Thyroid gland (tissue), 4 donors: ENCODE measurements at regions not wholly inside any gene's neighbourhood (a gene's known extent, or its start where the extent isn't known, plus 50 kb on each side); places are given as distances from the start of the nearest gene placed in this dataset.

Source experiments
- DNase-seq, 2 donors: peaks; one replicate each; pipeline ENCODE4 v3.0.0-alpha.2; 2019
- H3K27ac ChIP-seq, 3 donors: fragments of 200-600 bp; sonication (generic); 1 replicate in 2 of 3; 2 replicates in 1 of 3; pipeline ENCODE4 v1.5.1; 2016 to 2019; ENCODE audit warnings: mild to moderate bottlenecking in 1 of 3, moderate library complexity in 1 of 3
- H3K27me3 ChIP-seq: fragments of 200-600 bp; sonication (generic); one replicate; pipeline ENCODE4 v1.5.1; 2019
- H3K36me3 ChIP-seq, 2 donors: fragments of 200-600 bp; sonication (generic); one replicate each; pipeline ENCODE4 v1.5.1; 2016 to 2019
- H3K4me1 ChIP-seq, 2 donors: fragments of 200-600 bp; sonication (generic); one replicate each; pipeline ENCODE4 v1.5.1; 2017 to 2019
- H3K4me3 ChIP-seq, 3 donors: fragments of 200-600 bp; sonication (generic); replicated peaks in 1 of 3; 1 replicate in 2 of 3; 2 replicates in 1 of 3; pipeline ENCODE4 v1.5.1; 2016; ENCODE audit warnings: mild to moderate bottlenecking in 1 of 3
- H3K9me3 ChIP-seq: fragments of 200-600 bp; sonication (generic); one replicate; pipeline ENCODE4 v1.5.1; 2017
- CTCF ChIP-seq, 6 experiments: fragments of 200-600 bp in 3 of 6; fragments of 450-650 bp in 3 of 6; sonication (generic) in 3 of 6; IDR thresholded peaks; one replicate each; pipeline ENCODE4 v1.5.1; 2016 to 2019; ENCODE audit warnings: antibody characterized with exemption in 6 of 6, mild to moderate bottlenecking in 2 of 6, inconsistent platforms in 1 of 6, moderate library complexity in 1 of 6
- POLR2A ChIP-seq, 2 donors: fragments of 450-650 bp; IDR thresholded peaks; one replicate each; pipeline ENCODE4 v1.6.1; 2017; ENCODE audit warnings: antibody characterized with exemption in 2 of 2, mild to moderate bottlenecking in 2 of 2, moderate library complexity in 1 of 2
- WGBS, 2 donors: methylation state at CpG; one replicate each; pipeline ENCODE4 v1.1.5; 2017; 5-methylcytosine and 5-hydroxymethylcytosine counted together
- intact Hi-C: fragments of 100-400 bp; cut with DNase I; formaldehyde crosslinking; loops from one replicate; pipeline ENCODE4 v1.15.1; 2023

DNA sequence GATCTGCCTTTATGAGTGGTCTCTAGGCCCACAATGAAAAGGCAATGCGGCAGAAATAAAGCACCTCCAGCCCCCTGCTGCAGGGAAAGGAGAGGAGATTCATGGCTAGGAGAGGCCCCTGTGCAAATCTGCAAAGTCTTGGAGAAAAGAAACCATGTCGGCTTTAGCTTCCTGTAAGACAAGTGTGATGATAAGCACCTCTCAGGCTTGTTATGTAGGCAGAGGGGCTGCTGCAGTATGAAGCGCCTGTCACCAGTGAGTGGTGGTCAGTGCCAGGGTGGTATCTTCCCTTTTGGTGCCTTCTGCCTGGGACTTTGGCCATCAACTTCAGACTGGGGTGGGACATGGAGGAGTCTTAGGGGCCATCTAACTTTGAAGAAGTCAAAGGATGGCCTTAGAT, 59.2 kb upstream of the ARHGEF3 start:
- Histone ChIP-seq H3K4me3 (no peak overlapping the region), H3K27me3 (no peaks in the 10 kb centered on the region), H3K4me1 (peaks cover 10 to 11% of the 10 kb centered on the region in 2 donors), H3K9me3 (no peaks in the 10 kb centered on the region), H3K36me3 (no peaks in the 10 kb centered on the region), H3K27ac (no peak overlapping the region)
- no peak for DNase-seq
- intact Hi-C loops: no loop called here
- 83 to 84% methylated on average over 3 of the region's 3 CpGs for WGBS, 2 donors
- TF ChIP-seq CTCF (IDR thresholded peaks at IDR 0.05): no peak
- no peak for TF ChIP-seq POLR2A (IDR thresholded peaks at IDR 0.05)

DNA sequence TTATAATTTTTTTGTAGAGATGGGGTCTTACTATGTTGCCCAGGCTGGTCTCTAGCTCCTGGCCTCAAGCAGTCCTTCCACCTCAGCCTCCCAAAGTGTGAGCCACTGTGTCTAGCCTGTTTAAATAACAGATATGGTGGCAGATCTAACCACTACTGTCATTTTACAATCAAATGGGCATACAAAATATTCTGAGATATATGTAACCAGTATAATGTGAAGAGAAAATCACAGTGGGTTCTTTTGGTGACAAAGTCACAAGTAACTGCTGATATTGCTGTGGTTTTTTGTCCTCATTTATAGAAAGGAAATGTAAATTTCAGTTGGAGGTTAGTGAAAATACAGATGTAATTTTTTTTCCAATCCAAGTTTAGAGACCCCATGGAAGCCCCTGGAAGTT, 58.6 kb upstream of the ARHGEF3 start:
- Histone ChIP-seq H3K9me3 (no peaks in the 10 kb centered on the region), H3K4me3 (no peak overlapping the region), H3K27me3 (no peaks in the 10 kb centered on the region), H3K27ac (no peak overlapping the region), H3K4me1 (peaks cover 11% of the 10 kb centered on the region in 2 donors), H3K36me3 (no peaks in the 10 kb centered on the region)
- no peak for TF ChIP-seq CTCF (IDR thresholded peaks at IDR 0.05)
- no peak for TF ChIP-seq POLR2A (IDR thresholded peaks at IDR 0.05)
- DNase-seq: no peak
- intact Hi-C loops: no loop called here

- TF ChIP-seq CTCF (IDR thresholded peaks at IDR 0.05) (no peak), POLR2A (IDR thresholded peaks at IDR 0.05) (no peak)
- Histone ChIP-seq H3K9me3 (no peaks in the 10 kb centered on the region), H3K27me3 (no peaks in the 10 kb centered on the region), H3K4me1 (peaks cover 11 to 14% of the 10 kb centered on the region in 2 donors), H3K4me3 (no peak overlapping the region), H3K36me3 (no peaks in the 10 kb centered on the region), H3K27ac (no peak overlapping the region)
- intact Hi-C loops: no loop called here
- 86 to 95% methylated on average over 1 of the region's 1 CpG for WGBS, 2 donors
- DNase-seq: no peak
Observed at GRCh38 chr3:56858331-56858730, 56.6 kb upstream of the ARHGEF3 start.

- no peaks in the 10 kb centered on the region for H3K36me3 ChIP-seq
- H3K27ac ChIP-seq: no peak overlapping the region
- no peaks in the 10 kb centered on the region for H3K27me3 ChIP-seq
- TF ChIP-seq POLR2A (IDR thresholded peaks at IDR 0.05) (no peak), CTCF (IDR thresholded peaks at IDR 0.05) (no peak)
- H3K4me3 ChIP-seq: no peak overlapping the region
- WGBS, 2 donors: 78 to 85% methylated on average over 4 of the region's 4 CpGs
- H3K9me3 ChIP-seq: no peaks in the 10 kb centered on the region
- intact Hi-C loops: no loop called here
- no peak for DNase-seq
- H3K4me1 ChIP-seq: peaks cover 3 to 6% of the 10 kb centered on the region in 2 donors
Observed at GRCh38 chr3:56857178-56857577, 55.4 kb upstream of the ARHGEF3 start.

GRCh38 chr3:56856752-56857151, 55.0 kb upstream of the ARHGEF3 start:
- Histone ChIP-seq H3K36me3 (no peaks in the 10 kb centered on the region), H3K4me3 (no peak overlapping the region), H3K9me3 (no peaks in the 10 kb centered on the region), H3K4me1 (peaks cover 0 to 3% of the 10 kb centered on the region in 2 donors), H3K27me3 (no peaks in the 10 kb centered on the region), H3K27ac (no peak overlapping the region)
- no peak for DNase-seq
- intact Hi-C loops: no loop called here
- TF ChIP-seq POLR2A (IDR thresholded peaks at IDR 0.05) (no peak), CTCF (IDR thresholded peaks at IDR 0.05) (no peak)
